Ascending aorta (tissue), 2 donors: ENCODE measurements at regions not wholly inside any gene's neighbourhood (a gene's known extent, or its start where the extent isn't known, plus 50 kb on each side); places are given as distances from the start of the nearest gene placed in this dataset.

Experiments used
- DNase-seq, 2 donors: peaks; one replicate each; pipeline ENCODE4 v3.0.0-alpha.2; 2019; ENCODE audit warnings: low spot score in 2 of 2
- H3K27ac ChIP-seq, 2 donors: fragments of 200-600 bp; sonication (generic); one replicate each; pipeline ENCODE4 v1.5.1; 2016 to 2017; ENCODE audit warnings: mild to moderate bottlenecking in 1 of 2
- H3K27me3 ChIP-seq: fragments of 200-600 bp; sonication (generic); one replicate; pipeline ENCODE4 v1.5.1; 2017
- H3K36me3 ChIP-seq, 2 donors: fragments of 200-600 bp; sonication (generic); one replicate each; pipeline ENCODE4 v1.5.1; 2016
- H3K4me1 ChIP-seq, 2 donors: fragments of 200-600 bp; sonication (generic); one replicate each; pipeline ENCODE4 v1.5.1; 2016 to 2017; ENCODE audit warnings: mild to moderate bottlenecking in 1 of 2
- H3K4me3 ChIP-seq, 2 donors: fragments of 200-600 bp; sonication (generic); one replicate each; pipeline ENCODE4 v1.5.1; 2016 to 2017; ENCODE audit warnings: mild to moderate bottlenecking in 1 of 2
- H3K9me3 ChIP-seq, 2 donors: fragments of 200-600 bp; sonication (generic); one replicate each; pipeline ENCODE4 v1.5.1; 2016
- CTCF ChIP-seq, 3 experiments: fragments of 200-600 bp in 2 of 3; fragments of 450-650 bp in 1 of 3; sonication (generic) in 2 of 3; IDR thresholded peaks; one replicate each; pipeline ENCODE4 v1.5.1; 2016 to 2019; ENCODE audit warnings: antibody characterized with exemption in 3 of 3, mild to moderate bottlenecking in 1 of 3, moderate library complexity in 1 of 3
- intact Hi-C: fragments of 100-400 bp; cut with DNase I; formaldehyde crosslinking; loops from one replicate; pipeline ENCODE4 v1.15.1; 2023

DNA sequence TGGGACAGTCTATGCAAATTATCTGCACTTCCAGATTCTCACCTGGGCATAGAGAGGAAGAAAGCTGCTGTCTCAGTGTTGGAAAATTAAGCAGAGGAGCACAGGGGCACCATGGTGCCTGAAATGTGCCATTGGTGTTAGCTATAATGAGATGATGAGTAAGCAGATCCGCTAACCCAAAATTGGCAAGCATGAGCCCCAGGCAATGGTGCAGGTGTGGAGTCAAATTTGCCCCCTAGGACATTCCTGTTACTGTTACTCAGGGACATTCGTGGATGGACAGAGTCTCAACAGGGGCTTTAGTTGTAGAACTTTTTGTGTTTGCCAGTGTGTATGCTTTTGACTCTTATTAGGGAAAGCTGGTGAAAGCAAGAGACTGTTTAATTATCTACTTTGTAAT lies 385.2 kb upstream of the KLF6 start:
- no peaks in the 10 kb centered on the region for H3K9me3 ChIP-seq
- H3K27ac ChIP-seq: no peak overlapping the region
- no peaks in the 10 kb centered on the region for H3K4me1 ChIP-seq
- no peak overlapping the region for H3K4me3 ChIP-seq
- no peak for TF ChIP-seq CTCF (IDR thresholded peaks at IDR 0.05)
- DNase-seq: no peak
- no peaks in the 10 kb centered on the region for H3K36me3 ChIP-seq
- H3K27me3 ChIP-seq: no peaks in the 10 kb centered on the region
- intact Hi-C loops: no loop called here

DNA sequence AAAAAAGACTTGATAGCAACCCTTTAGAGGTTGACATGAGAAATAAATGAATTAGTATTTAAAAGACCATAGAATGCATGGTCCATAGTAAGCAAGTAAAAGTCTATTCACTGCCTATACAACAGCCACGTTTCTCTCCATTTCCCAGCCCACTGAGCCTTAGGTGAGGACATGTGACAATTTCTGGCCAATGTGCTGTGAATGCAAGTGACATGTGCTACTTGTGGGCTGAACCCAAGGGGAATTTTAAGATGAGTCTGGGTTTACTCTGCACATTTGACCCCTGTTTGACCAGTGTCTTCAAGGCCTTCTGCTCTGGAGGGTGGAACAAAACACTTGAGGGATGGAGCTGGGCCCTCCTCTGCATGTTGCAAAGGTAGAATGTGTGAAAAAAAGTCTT lies 384.4 kb upstream of the KLF6 start:
- DNase-seq: no peak
- Histone ChIP-seq H3K4me1 (no peaks in the 10 kb centered on the region), H3K27ac (no peak overlapping the region), H3K36me3 (no peaks in the 10 kb centered on the region), H3K27me3 (no peaks in the 10 kb centered on the region), H3K4me3 (no peak overlapping the region), H3K9me3 (no peaks in the 10 kb centered on the region)
- TF ChIP-seq CTCF (IDR thresholded peaks at IDR 0.05): no peak
- intact Hi-C loops: no loop called here

- intact Hi-C loops: no loop called here
- Histone ChIP-seq H3K27me3 (no peaks in the 10 kb centered on the region), H3K4me1 (no peaks in the 10 kb centered on the region), H3K27ac (no peak overlapping the region), H3K9me3 (no peaks in the 10 kb centered on the region), H3K4me3 (no peak overlapping the region), H3K36me3 (no peaks in the 10 kb centered on the region)
- DNase-seq: no peak
- TF ChIP-seq CTCF (IDR thresholded peaks at IDR 0.05): no peak
Observed at GRCh38 chr10:4167216-4167615, 382.2 kb upstream of the KLF6 start.

GRCh38 chr10:4162571-4163286 lies 377.7 kb upstream of the KLF6 start:
- H3K36me3 ChIP-seq: no peaks in the 10 kb centered on the region
- DNase-seq: no peak
- no peak overlapping the region for H3K4me3 ChIP-seq
- H3K9me3 ChIP-seq: no peaks in the 10 kb centered on the region
- no peaks in the 10 kb centered on the region for H3K4me1 ChIP-seq
- no peak for TF ChIP-seq CTCF (IDR thresholded peaks at IDR 0.05)
- no peak overlapping the region for H3K27ac ChIP-seq
- H3K27me3 ChIP-seq: no peaks in the 10 kb centered on the region
- intact Hi-C loops: no loop called here

DNA sequence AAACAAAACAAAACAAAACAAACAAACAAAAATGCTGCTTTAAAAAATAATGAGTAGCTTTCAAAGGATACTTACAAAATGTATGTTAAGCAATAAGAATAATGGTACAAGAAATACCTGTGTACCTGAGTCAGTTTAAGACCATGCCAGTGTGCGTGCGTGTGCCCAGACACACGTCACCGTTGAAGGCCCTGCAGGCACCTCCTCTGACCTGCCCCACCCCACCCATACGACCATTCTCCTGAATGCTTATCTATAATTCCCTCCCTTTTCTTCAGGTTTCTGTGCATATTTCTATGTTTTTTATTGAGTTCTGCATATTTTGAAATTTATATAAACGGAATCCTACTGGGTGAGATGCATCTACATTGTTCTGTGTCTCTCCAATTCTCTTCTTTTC lies 374.2 kb upstream of the KLF6 start:
- Histone ChIP-seq H3K4me1 (no peaks in the 10 kb centered on the region), H3K27ac (no peak overlapping the region), H3K36me3 (no peaks in the 10 kb centered on the region), H3K4me3 (no peak overlapping the region), H3K27me3 (no peaks in the 10 kb centered on the region), H3K9me3 (no peaks in the 10 kb centered on the region)
- intact Hi-C loops: no loop called here
- TF ChIP-seq CTCF (IDR thresholded peaks at IDR 0.05): no peak
- DNase-seq: no peak
